ENCODE measurements at regions not wholly inside any gene's neighbourhood (a gene's known extent, or its start where the extent isn't known, plus 50 kb on each side); places are given as distances from the start of the nearest gene placed in this dataset.

- Mint-ChIP-seq H3K36me3 (peaks cover 1% of the 10 kb centered on the region), H3K4me3 (no peak overlapping the region), H3K27me3 (peaks cover 5% of the 10 kb centered on the region), H3K27ac (no peak overlapping the region), H3K4me1 (no peaks in the 10 kb centered on the region), H3K9me3 (peaks cover 8% of the 10 kb centered on the region)
- DNase-seq (ENCODE audit: low spot score in 2 of 2) = no peak
- no peak for ATAC-seq (ENCODE audit: low read depth)
Observed at GRCh38 chr6:165805636-165806035, 142.6 kb upstream of the PDE10A start.

- no peak for DNase-seq (ENCODE audit: low spot score in 2 of 2)
Observed at GRCh38 chr6:165805067-165805555, 142.1 kb upstream of the PDE10A start.

GRCh38 chr6:165804331-165805066 lies 141.5 kb upstream of the PDE10A start:
- no peaks in the 10 kb centered on the region for H3K36me3 Mint-ChIP-seq
- H3K4me3 Mint-ChIP-seq = no peak overlapping the region
- peaks cover 5% of the 10 kb centered on the region for H3K27me3 Mint-ChIP-seq
- ATAC-seq (ENCODE audit: low read depth) (no peak), DNase-seq (ENCODE audit: low spot score in 2 of 2) (no peak)
- H3K27ac Mint-ChIP-seq = no peak overlapping the region
- H3K4me1 Mint-ChIP-seq = no peaks in the 10 kb centered on the region
- H3K9me3 Mint-ChIP-seq = peaks cover 4% of the 10 kb centered on the region

More at GRCh38 chr6:165805067-165805555, 142.1 kb upstream of the PDE10A start:
- no peak for ATAC-seq (ENCODE audit: low read depth)
- no peaks in the 10 kb centered on the region for H3K36me3 Mint-ChIP-seq
- H3K9me3 Mint-ChIP-seq = peaks cover 4% of the 10 kb centered on the region
- no peak overlapping the region for H3K4me3 Mint-ChIP-seq
- no peak overlapping the region for H3K27ac Mint-ChIP-seq
- H3K27me3 Mint-ChIP-seq = peaks cover 5% of the 10 kb centered on the region
- H3K4me1 Mint-ChIP-seq = no peaks in the 10 kb centered on the region

DNA sequence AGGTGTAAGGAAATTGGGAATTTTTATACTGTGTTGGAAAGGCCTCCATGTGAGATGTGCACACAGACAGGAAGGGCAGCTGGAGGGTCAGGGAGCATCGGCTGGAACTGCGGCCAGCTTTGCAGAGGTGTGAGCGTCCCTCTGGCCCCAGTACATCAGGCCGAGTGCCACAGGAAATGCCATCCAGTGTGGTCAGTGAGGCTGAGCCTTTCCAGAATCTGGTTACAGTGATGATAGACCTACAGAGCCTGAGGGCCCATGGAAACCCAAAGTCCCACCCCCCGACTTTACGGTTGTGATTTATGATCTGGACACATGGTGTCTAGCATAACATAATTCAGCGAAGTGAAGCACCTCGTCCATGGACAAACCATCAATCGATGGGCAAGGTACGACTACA lies 137.3 kb upstream of the PDE10A start:
- H3K27ac Mint-ChIP-seq = no peak overlapping the region
- no peaks in the 10 kb centered on the region for H3K4me1 Mint-ChIP-seq
- no peak overlapping the region for H3K4me3 Mint-ChIP-seq
- DNase-seq (ENCODE audit: low spot score in 2 of 2) (no peak), ATAC-seq (ENCODE audit: low read depth) (no peak)
- H3K27me3 Mint-ChIP-seq = peaks cover 3% of the 10 kb centered on the region
- no peaks in the 10 kb centered on the region for H3K9me3 Mint-ChIP-seq
- no peaks in the 10 kb centered on the region for H3K36me3 Mint-ChIP-seq

- ATAC-seq (ENCODE audit: low read depth) (no peak), DNase-seq (ENCODE audit: low spot score in 2 of 2) (no peak)
- H3K27ac Mint-ChIP-seq = no peak overlapping the region
- no peak overlapping the region for H3K4me3 Mint-ChIP-seq
- H3K36me3 Mint-ChIP-seq = no peaks in the 10 kb centered on the region
- no peaks in the 10 kb centered on the region for H3K4me1 Mint-ChIP-seq
- H3K9me3 Mint-ChIP-seq = peaks cover 2% of the 10 kb centered on the region
- peaks cover 5% of the 10 kb centered on the region for H3K27me3 Mint-ChIP-seq
Observed at GRCh38 chr6:165799391-165800153, 136.5 kb upstream of the PDE10A start.

GRCh38 chr6:165798991-165799390 lies 135.9 kb upstream of the PDE10A start:
- DNase-seq (ENCODE audit: low spot score in 2 of 2) (no peak), ATAC-seq (ENCODE audit: low read depth) (no peak)
- H3K4me1 Mint-ChIP-seq = no peaks in the 10 kb centered on the region
- peaks cover 2% of the 10 kb centered on the region for H3K9me3 Mint-ChIP-seq
- H3K4me3 Mint-ChIP-seq = no peak overlapping the region
- H3K27me3 Mint-ChIP-seq = peaks cover 2% of the 10 kb centered on the region
- no peak overlapping the region for H3K27ac Mint-ChIP-seq
- H3K36me3 Mint-ChIP-seq = no peaks in the 10 kb centered on the region

DNA sequence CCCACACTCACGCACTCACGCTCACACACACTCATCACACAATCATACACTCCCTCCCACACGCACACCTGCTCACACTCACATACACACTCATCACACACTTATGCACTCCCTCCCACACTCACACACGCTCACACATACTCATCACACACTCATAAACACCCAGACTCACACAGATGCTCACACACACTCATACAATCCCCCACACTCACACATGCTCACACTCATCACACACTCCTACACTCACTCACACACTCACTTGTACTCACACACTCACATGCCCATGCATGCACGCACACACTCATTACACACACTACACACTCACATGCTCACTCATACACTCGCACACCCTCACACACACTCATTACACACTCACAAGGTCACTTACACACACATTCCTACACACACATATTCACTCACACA lies 131.1 kb upstream of the PDE10A start:
- DNase-seq (ENCODE audit: low spot score in 2 of 2) = no peak

GRCh38 chr6:165793287-165793825 lies 130.3 kb upstream of the PDE10A start:
- Mint-ChIP-seq H3K4me1 (peaks cover 4% of the 10 kb centered on the region), H3K9me3 (peaks cover 2% of the 10 kb centered on the region), H3K27ac (no peak overlapping the region), H3K4me3 (no peak overlapping the region), H3K36me3 (no peaks in the 10 kb centered on the region), H3K27me3 (peaks cover 3% of the 10 kb centered on the region)
- ATAC-seq (ENCODE audit: low read depth) (no peak), DNase-seq (ENCODE audit: low spot score in 2 of 2) (no peak)

More for the DNA sequence above, 131.1 kb upstream of the PDE10A start:
- H3K4me1 Mint-ChIP-seq = peaks cover 2% of the 10 kb centered on the region
- peaks cover 2% of the 10 kb centered on the region for H3K27me3 Mint-ChIP-seq
- no peak overlapping the region for H3K27ac Mint-ChIP-seq
- H3K9me3 Mint-ChIP-seq = peaks cover 2% of the 10 kb centered on the region
- H3K36me3 Mint-ChIP-seq = no peaks in the 10 kb centered on the region
- no peak for ATAC-seq (ENCODE audit: low read depth)
- no peak overlapping the region for H3K4me3 Mint-ChIP-seq

DNA sequence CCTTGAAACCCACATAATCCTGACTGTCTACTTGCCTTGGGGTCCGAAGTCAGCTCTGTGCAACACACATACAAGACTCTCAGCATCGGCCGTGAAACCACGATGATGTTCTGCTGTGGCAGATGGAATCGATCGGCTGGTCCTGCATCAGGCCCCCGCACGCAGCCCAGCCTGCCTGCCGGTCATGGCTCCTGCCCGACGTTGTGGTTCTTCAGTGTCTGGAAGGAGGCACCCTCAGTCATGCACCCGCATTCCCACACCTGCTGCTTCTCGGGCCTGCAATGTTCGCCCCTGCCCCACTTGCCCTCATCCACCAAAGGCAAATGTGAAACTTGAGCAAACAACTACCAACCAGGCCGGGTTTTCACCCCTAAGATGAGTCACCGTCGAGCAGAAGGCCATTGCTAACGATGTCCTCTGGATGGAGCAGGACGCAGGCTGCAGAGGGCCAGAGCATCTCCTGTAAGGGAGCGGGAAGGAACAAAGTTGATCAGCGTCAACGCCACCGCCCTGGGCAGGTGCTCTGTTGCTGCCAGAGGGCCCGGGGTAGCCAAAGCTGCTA lies 128.9 kb upstream of the PDE10A start:
- Mint-ChIP-seq H3K27me3 (peaks cover 5% of the 10 kb centered on the region), H3K27ac (no peak overlapping the region), H3K36me3 (no peaks in the 10 kb centered on the region), H3K9me3 (peaks cover 2% of the 10 kb centered on the region), H3K4me3 (no peak overlapping the region), H3K4me1 (peaks cover 4% of the 10 kb centered on the region)
- no peak for ATAC-seq (ENCODE audit: low read depth)
- DNase-seq (ENCODE audit: low spot score in 2 of 2) = no peak

DNA sequence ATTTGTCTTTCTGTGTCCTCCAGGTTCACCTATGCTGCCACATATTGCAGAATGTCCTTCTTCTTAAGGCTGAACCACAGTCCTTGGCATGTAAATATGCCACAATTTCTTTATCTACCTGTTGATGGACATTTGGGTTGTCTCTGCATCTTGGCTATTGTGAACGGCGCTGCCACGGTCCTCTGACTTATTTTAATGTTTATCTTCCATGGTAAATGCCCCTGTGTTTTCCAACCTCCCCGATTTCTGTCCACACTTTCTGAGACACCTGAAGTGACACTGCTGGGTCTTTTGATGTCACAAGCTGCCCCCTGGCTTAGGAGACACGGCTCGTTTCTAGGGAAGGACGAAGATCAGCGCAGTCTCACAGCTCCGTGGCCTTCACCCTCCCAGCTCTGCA lies 128.3 kb upstream of the PDE10A start:
- Mint-ChIP-seq H3K27me3 (peaks cover 5% of the 10 kb centered on the region), H3K27ac (no peak overlapping the region), H3K4me3 (no peak overlapping the region), H3K36me3 (no peaks in the 10 kb centered on the region), H3K4me1 (peaks cover 4% of the 10 kb centered on the region), H3K9me3 (peaks cover 2% of the 10 kb centered on the region)
- no peak for ATAC-seq (ENCODE audit: low read depth)
- no peak for DNase-seq (ENCODE audit: low spot score in 2 of 2)

DNA sequence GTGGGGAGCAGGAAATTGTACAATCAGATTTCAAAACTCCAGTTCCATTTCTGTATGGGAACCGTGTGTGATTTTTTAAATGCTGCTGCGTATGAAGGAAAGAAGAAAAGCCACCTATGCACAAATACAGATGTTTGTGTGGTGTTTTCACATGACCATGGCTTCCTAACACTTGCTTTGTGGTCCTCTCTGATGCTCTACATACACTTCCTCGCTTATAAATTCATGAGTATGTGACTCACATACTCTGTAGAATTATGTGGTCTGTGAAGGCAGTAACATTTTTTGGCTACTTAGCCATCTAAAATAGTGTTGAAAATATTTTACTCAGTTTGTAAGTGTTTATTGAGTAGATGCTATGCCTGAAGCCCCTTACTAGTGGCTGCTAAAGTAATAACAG lies 119.8 kb upstream of the PDE10A start:
- peaks cover 15% of the 10 kb centered on the region for H3K27me3 Mint-ChIP-seq
- H3K9me3 Mint-ChIP-seq = no peaks in the 10 kb centered on the region
- H3K36me3 Mint-ChIP-seq = no peaks in the 10 kb centered on the region
- ATAC-seq (ENCODE audit: low read depth) (no peak), DNase-seq (ENCODE audit: low spot score in 2 of 2) (no peak)
- H3K4me3 Mint-ChIP-seq = no peak overlapping the region
- H3K4me1 Mint-ChIP-seq = no peaks in the 10 kb centered on the region
- H3K27ac Mint-ChIP-seq = no peak overlapping the region

- no peaks in the 10 kb centered on the region for H3K36me3 Mint-ChIP-seq
- H3K27me3 Mint-ChIP-seq = peaks cover 13% of the 10 kb centered on the region
- H3K9me3 Mint-ChIP-seq = no peaks in the 10 kb centered on the region
- H3K27ac Mint-ChIP-seq = no peak overlapping the region
- ATAC-seq (ENCODE audit: low read depth) (no peak), DNase-seq (ENCODE audit: low spot score in 2 of 2) (no peak)
- H3K4me1 Mint-ChIP-seq = no peaks in the 10 kb centered on the region
- H3K4me3 Mint-ChIP-seq = no peak overlapping the region
Observed at GRCh38 chr6:165782134-165782533, 119.1 kb upstream of the PDE10A start.

DNA sequence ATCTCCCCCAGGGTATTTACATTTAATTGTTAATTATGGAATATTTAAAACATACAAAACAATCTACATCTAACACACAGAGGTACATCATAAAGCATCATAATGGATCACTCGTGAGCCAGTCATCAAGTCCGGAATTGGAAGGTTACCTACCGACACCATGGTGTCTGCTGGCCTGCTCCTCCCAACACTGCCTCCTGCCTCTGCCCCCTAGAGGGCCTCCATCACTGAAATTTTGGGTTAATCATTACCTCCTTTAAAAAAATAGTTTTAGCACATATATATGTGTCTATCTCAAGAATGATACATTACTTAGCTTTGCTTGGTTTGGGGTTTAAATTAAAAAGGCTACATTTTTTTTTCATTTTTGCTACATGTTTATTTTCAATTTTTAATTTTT lies 114.6 kb upstream of the PDE10A start:
- H3K27me3 Mint-ChIP-seq = peaks cover 9% of the 10 kb centered on the region
- peaks cover 2% of the 10 kb centered on the region for H3K4me1 Mint-ChIP-seq

GRCh38 chr6:165776691-165777090 lies 113.7 kb upstream of the PDE10A start:
- Mint-ChIP-seq H3K4me1 (peaks cover 2% of the 10 kb centered on the region), H3K9me3 (no peaks in the 10 kb centered on the region), H3K36me3 (no peaks in the 10 kb centered on the region), H3K27ac (no peak overlapping the region), H3K4me3 (no peak overlapping the region), H3K27me3 (peaks cover 7% of the 10 kb centered on the region)
- ATAC-seq (ENCODE audit: low read depth) = no peak
- DNase-seq (ENCODE audit: low spot score in 2 of 2) = no peak

More for the DNA sequence above, 114.6 kb upstream of the PDE10A start:
- Mint-ChIP-seq H3K36me3 (no peaks in the 10 kb centered on the region), H3K9me3 (no peaks in the 10 kb centered on the region), H3K4me3 (no peak overlapping the region), H3K27ac (no peak overlapping the region)
- ATAC-seq (ENCODE audit: low read depth) (no peak), DNase-seq (ENCODE audit: low spot score in 2 of 2) (no peak)
